ENCODE measurements at regions not wholly inside any gene's neighbourhood (a gene's known extent, or its start where the extent isn't known, plus 50 kb on each side); places are given as distances from the start of the nearest gene placed in this dataset.
A peak's percentile ranks its signal among the peaks of the same experiment; 100 is the strongest.

GRCh38 chr4:144507311-144508101, 138.4 kb upstream of the HHIP start:
- no peak overlapping the region for H3K27ac ChIP-seq
- TF ChIP-seq Cebpa-rat (IDR thresholded peaks at IDR 0.05), result no peak
- H3K4me2 ChIP-seq, result no peak overlapping the region

GRCh38 chr4:144509088-144510015, 136.6 kb upstream of the HHIP start:
- no peak overlapping the region for H3K4me3 ChIP-seq
- no peak for TF ChIP-seq Cebpa-rat (IDR thresholded peaks at IDR 0.05)
- no peaks in the 10 kb centered on the region for H3K36me3 ChIP-seq
- H3K4me2 ChIP-seq, result no peak overlapping the region
- no peak overlapping the region for H3K27ac ChIP-seq
- no peaks in the 10 kb centered on the region for H4K20me1 ChIP-seq
- no peaks in the 10 kb centered on the region for H3K27me3 ChIP-seq
- peaks cover 0 to 8% (median 0%) of the 10 kb centered on the region in 10 experiments; a peak in 3 of 20 replicates for H3K4me1 ChIP-seq
- H3K9ac ChIP-seq, result no peak overlapping the region
- no peaks in the 10 kb centered on the region for H3K9me3 ChIP-seq (replicated peaks in 1 of 11)

More at GRCh38 chr4:144507311-144508101, 138.4 kb upstream of the HHIP start:
- no peak overlapping the region for H3K4me3 ChIP-seq
- H3K36me3 ChIP-seq, result no peaks in the 10 kb centered on the region
- peaks cover 0 to 11% (median 2%) of the 10 kb centered on the region in 10 experiments; a peak in 3 of 20 replicates for H3K4me1 ChIP-seq
- H4K20me1 ChIP-seq, result no peaks in the 10 kb centered on the region
- no peaks in the 10 kb centered on the region for H3K9me3 ChIP-seq (replicated peaks in 1 of 11)
- H3K27me3 ChIP-seq, result no peaks in the 10 kb centered on the region
- no peak overlapping the region for H3K9ac ChIP-seq

GRCh38 chr4:144514736-144515135, 131.2 kb upstream of the HHIP start:
- no peak overlapping the region for H3K4me2 ChIP-seq
- H4K20me1 ChIP-seq, result no peaks in the 10 kb centered on the region
- H3K4me1 ChIP-seq, result peaks cover 0 to 6% (median 0%) of the 10 kb centered on the region in 10 experiments; a peak in 1 of 20 replicates
- H3K4me3 ChIP-seq, result no peak overlapping the region
- H3K9me3 ChIP-seq (replicated peaks in 1 of 11), result no peaks in the 10 kb centered on the region
- H3K27me3 ChIP-seq, result no peaks in the 10 kb centered on the region
- H3K9ac ChIP-seq, result no peak overlapping the region
- no peaks in the 10 kb centered on the region for H3K36me3 ChIP-seq
- H3K27ac ChIP-seq, result no peak overlapping the region
- no peak for TF ChIP-seq Cebpa-rat (IDR thresholded peaks at IDR 0.05)

- no peaks in the 10 kb centered on the region for H3K27me3 ChIP-seq
- 0 out of 22 replicates have a peak, but pooled peaks cover 0 to 2% (median 0%) of the 10 kb centered on the region in 11 experiments for H3K9me3 ChIP-seq (replicated peaks in 1 of 11)
- no peaks in the 10 kb centered on the region for H4K20me1 ChIP-seq
- no peaks in the 10 kb centered on the region for H3K4me1 ChIP-seq
- no peak for TF ChIP-seq Cebpa-rat (IDR thresholded peaks at IDR 0.05)
- no peak overlapping the region for H3K4me3 ChIP-seq
- no peak overlapping the region for H3K27ac ChIP-seq
- no peak overlapping the region for H3K4me2 ChIP-seq
- H3K9ac ChIP-seq, result no peak overlapping the region
- H3K36me3 ChIP-seq, result no peaks in the 10 kb centered on the region
These were observed 127.6 kb upstream of the HHIP start for GRCh38 chr4:144518181-144518895.

GRCh38 chr4:144531841-144532240, 114.1 kb upstream of the HHIP start:
- H3K9ac ChIP-seq, result no peak overlapping the region
- no peaks in the 10 kb centered on the region for H3K4me1 ChIP-seq
- no peak overlapping the region for H3K4me3 ChIP-seq
- H4K20me1 ChIP-seq, result no peaks in the 10 kb centered on the region
- H3K36me3 ChIP-seq, result no peaks in the 10 kb centered on the region
- H3K27me3 ChIP-seq, result no peaks in the 10 kb centered on the region
- no peak for TF ChIP-seq Cebpa-rat (IDR thresholded peaks at IDR 0.05)
- no peak overlapping the region for H3K4me2 ChIP-seq
- H3K27ac ChIP-seq, result no peak overlapping the region
- H3K9me3 ChIP-seq (replicated peaks in 1 of 11), result 0 out of 22 replicates have a peak, but pooled peaks cover 0 to under 1% (median 0%) of the 10 kb centered on the region in 11 experiments

DNA sequence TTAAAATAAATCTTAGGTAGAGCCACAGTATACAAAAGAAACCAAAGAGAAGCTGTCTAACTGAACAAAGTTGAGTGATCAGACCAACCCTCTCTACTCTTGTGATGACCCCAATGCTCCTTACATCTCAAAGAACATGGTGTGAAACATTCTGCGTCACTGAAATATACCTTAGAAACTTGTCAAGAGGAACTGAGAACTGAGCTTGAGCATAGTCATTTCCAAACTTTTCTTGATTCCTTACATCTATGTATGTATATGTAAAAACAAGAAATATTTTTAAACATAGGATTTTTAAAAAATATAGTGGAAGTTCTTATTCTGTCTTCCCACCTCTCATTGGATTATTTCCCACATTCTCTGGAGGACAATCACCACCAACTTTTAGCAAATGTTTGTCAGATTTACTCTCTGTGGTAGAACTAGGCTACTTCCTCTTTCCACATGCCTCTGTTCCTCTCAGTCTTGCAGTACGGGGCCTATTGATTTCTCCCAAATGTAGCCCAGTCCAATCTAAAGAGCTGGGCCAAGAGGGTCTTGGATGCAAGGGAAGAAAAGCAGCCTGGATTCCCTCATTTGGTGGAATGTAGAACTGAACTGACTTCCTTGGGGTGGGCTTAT, 98.2 kb upstream of the HHIP start:
- H3K4me1 ChIP-seq, result peaks cover 0 to 9% (median 0%) of the 10 kb centered on the region in 10 experiments; a peak in 1 of 20 replicates
- H3K4me2 ChIP-seq, result 0 out of 22 replicates have a peak overlapping the region, but pooled peaks of 1 of the 11 experiments have one; percentile 34
- no peaks in the 10 kb centered on the region for H3K27me3 ChIP-seq
- H4K20me1 ChIP-seq, result no peaks in the 10 kb centered on the region
- H3K4me3 ChIP-seq, result no peak overlapping the region
- H3K27ac ChIP-seq, result no peak overlapping the region
- H3K36me3 ChIP-seq, result no peaks in the 10 kb centered on the region
- H3K9ac ChIP-seq, result no peak overlapping the region
- H3K9me3 ChIP-seq (replicated peaks in 1 of 11), result peaks cover 6 to 14% (median 8%) of the 10 kb centered on the region in 11 experiments; a peak in 21 of 22 replicates
- no peak for TF ChIP-seq Cebpa-rat (IDR thresholded peaks at IDR 0.05)

GRCh38 chr4:144556636-144557035, 89.3 kb upstream of the HHIP start:
- peak overlapping the region in 1 of 11 experiments; percentile 2; a peak in 2 of 22 replicates for H3K27ac ChIP-seq
- peak overlapping the region in 7 of 11 experiments; percentile 16 to 44 (median 24); a peak in 11 of 22 replicates for H3K4me2 ChIP-seq
- H4K20me1 ChIP-seq, result no peaks in the 10 kb centered on the region
- H3K9me3 ChIP-seq (replicated peaks in 1 of 11), result no peaks in the 10 kb centered on the region
- no peaks in the 10 kb centered on the region for H3K27me3 ChIP-seq
- no peaks in the 10 kb centered on the region for H3K36me3 ChIP-seq
- H3K4me3 ChIP-seq, result no peak overlapping the region
- H3K9ac ChIP-seq, result no peak overlapping the region
- peaks cover 0 to 17% (median 6%) of the 10 kb centered on the region in 10 experiments; a peak in 9 of 20 replicates for H3K4me1 ChIP-seq
- no peak for TF ChIP-seq Cebpa-rat (IDR thresholded peaks at IDR 0.05)

GRCh38 chr4:144557404-144557803, 88.6 kb upstream of the HHIP start:
- H3K4me2 ChIP-seq, result no peak overlapping the region; a peak in 2 of 22 replicates
- peaks cover 0 to 23% (median 7%) of the 10 kb centered on the region in 10 experiments; a peak in 11 of 20 replicates for H3K4me1 ChIP-seq
- no peak for TF ChIP-seq Cebpa-rat (IDR thresholded peaks at IDR 0.05)
- no peaks in the 10 kb centered on the region for H3K27me3 ChIP-seq
- no peak overlapping the region for H3K4me3 ChIP-seq
- peak overlapping the region in 1 of 11 experiments; percentile 2; a peak in 1 of 22 replicates for H3K27ac ChIP-seq
- no peak overlapping the region for H3K9ac ChIP-seq
- no peaks in the 10 kb centered on the region for H4K20me1 ChIP-seq
- no peaks in the 10 kb centered on the region for H3K36me3 ChIP-seq
- no peaks in the 10 kb centered on the region for H3K9me3 ChIP-seq (replicated peaks in 1 of 11)
